H9 (cell line): ENCODE measurements at regions not wholly inside any gene's neighbourhood (a gene's known extent, or its start where the extent isn't known, plus 50 kb on each side); places are given as distances from the start of the nearest gene placed in this dataset.

Experiments used
- DNase-seq: peaks from one replicate; pipeline ENCODE4 v3.0.0-alpha.2; 2017
- H2AFZ ChIP-seq: one replicate; pipeline ENCODE4 v1.6.1; 2013; ENCODE audit warnings: mild to moderate bottlenecking, low read length, control low read depth, moderate library complexity
- H2AK5ac ChIP-seq: 2 replicates; pipeline ENCODE4 v1.6.1; 2013; ENCODE audit warnings: low read length, control low read depth, mixed read lengths; ENCODE audit not compliant: insufficient read length
- H2BK120ac ChIP-seq: one replicate; pipeline ENCODE4 v1.6.1; 2013; ENCODE audit warnings: low read depth, mild to moderate bottlenecking, low read length, control low read depth, inconsistent platforms; ENCODE audit not compliant: poor library complexity, severe bottlenecking
- H2BK12ac ChIP-seq: 2 replicates; pipeline ENCODE4 v1.6.1; 2013; ENCODE audit warnings: low read length, control low read depth, mixed read lengths, low read depth; ENCODE audit not compliant: insufficient read length
- H2BK15ac ChIP-seq: 2 replicates; pipeline ENCODE4 v1.6.1; 2013; ENCODE audit warnings: low read depth, low read length, control low read depth
- H2BK20ac ChIP-seq: one replicate; pipeline ENCODE4 v1.6.1; 2013; ENCODE audit warnings: low read depth, mild to moderate bottlenecking, low read length, control low read depth, inconsistent platforms; ENCODE audit not compliant: poor library complexity, severe bottlenecking
- H2BK5ac ChIP-seq: 2 replicates; pipeline ENCODE4 v1.6.1; 2013; ENCODE audit warnings: low read length, control low read depth, mixed read lengths; ENCODE audit not compliant: insufficient read length
- H3K14ac ChIP-seq: 2 replicates; pipeline ENCODE4 v1.6.1; 2013; ENCODE audit warnings: low read length, control low read depth; ENCODE audit not compliant: insufficient read depth
- H3K18ac ChIP-seq: 2 replicates; pipeline ENCODE4 v1.6.1; 2013; ENCODE audit warnings: low read depth, mild to moderate bottlenecking, mixed read lengths, low read length, control low read depth; ENCODE audit not compliant: insufficient read length
- H3K23ac ChIP-seq: 2 replicates; pipeline ENCODE4 v1.6.1; 2013; ENCODE audit warnings: low read length, control low read depth, mixed read lengths, low read depth; ENCODE audit not compliant: insufficient read length
- H3K23me2 ChIP-seq: 2 replicates; pipeline ENCODE4 v1.6.1; 2013; ENCODE audit warnings: low read depth, mild to moderate bottlenecking, mixed read lengths, low read length, control low read depth; ENCODE audit not compliant: insufficient read length, poor library complexity, severe bottlenecking
- H3K27ac ChIP-seq: 2 replicates; pipeline ENCODE4 v1.5.1; 2013; ENCODE audit warnings: low read length, control low read depth, mixed read lengths, low read depth; ENCODE audit not compliant: insufficient read length
- H3K27me3 ChIP-seq: 2 replicates; pipeline ENCODE4 v1.6.1; 2013; ENCODE audit warnings: low read length, control low read depth, inconsistent platforms; ENCODE audit not compliant: insufficient read depth
- H3K4ac ChIP-seq: 2 replicates; pipeline ENCODE4 v1.6.1; 2013; ENCODE audit warnings: low read depth, mild to moderate bottlenecking, control low read depth, inconsistent platforms, low read length, moderate library complexity
- H3K4me1 ChIP-seq: 2 replicates; pipeline ENCODE4 v1.6.1; 2013; ENCODE audit warnings: low read length, control low read depth, inconsistent platforms; ENCODE audit not compliant: insufficient read depth
- H3K4me2 ChIP-seq: 2 replicates; pipeline ENCODE4 v1.6.1; 2013; ENCODE audit warnings: low read length, control low read depth, mixed read lengths; ENCODE audit not compliant: insufficient read length, insufficient read depth
- H3K56ac ChIP-seq: 2 replicates; pipeline ENCODE4 v1.6.1; 2013; ENCODE audit warnings: low read depth, mild to moderate bottlenecking, mixed read lengths, low read length, control low read depth; ENCODE audit not compliant: insufficient read length
- H3K79me1 ChIP-seq: 2 replicates; pipeline ENCODE4 v1.6.1; 2013; ENCODE audit warnings: low read depth, mild to moderate bottlenecking, moderate library complexity, low read length, control low read depth, inconsistent platforms; ENCODE audit not compliant: insufficient read depth, poor library complexity, severe bottlenecking
- H3K79me2 ChIP-seq: 2 replicates; pipeline ENCODE4 v1.6.1; 2013; ENCODE audit warnings: low read length, control low read depth, inconsistent platforms; ENCODE audit not compliant: insufficient read depth
- H3K9ac ChIP-seq: 2 replicates; pipeline ENCODE4 v1.6.1; 2013; ENCODE audit warnings: low read length, control low read depth, mixed read lengths; ENCODE audit not compliant: insufficient read length; ENCODE audit errors: extremely low read depth
- H3K9me3 ChIP-seq: one replicate; pipeline ENCODE4 v1.6.1; 2013; ENCODE audit warnings: low read depth, low read length, inconsistent platforms; ENCODE audit not compliant: control insufficient read depth
- H3T11ph ChIP-seq: one replicate; pipeline ENCODE4 v1.6.1; 2013; ENCODE audit warnings: mild to moderate bottlenecking, low read length, control low read depth, inconsistent platforms
- H4K20me1 ChIP-seq: one replicate; pipeline ENCODE4 v1.6.1; 2013; ENCODE audit not compliant: control insufficient read depth, insufficient read length, insufficient read depth
- H4K5ac ChIP-seq: 2 replicates; pipeline ENCODE4 v1.6.1; 2013; ENCODE audit warnings: low read depth, mild to moderate bottlenecking, mixed read lengths, low read length, control low read depth; ENCODE audit not compliant: insufficient read length
- H4K8ac ChIP-seq: replicated peaks from 2 replicates; pipeline ENCODE4 v1.6.1; 2013; ENCODE audit warnings: low read length, control low read depth, mixed read lengths, low read depth; ENCODE audit not compliant: insufficient read length
- H4K91ac ChIP-seq: 2 replicates; pipeline ENCODE4 v1.6.1; 2013; ENCODE audit warnings: low read depth, mild to moderate bottlenecking, moderate library complexity, mixed read lengths, low read length, control low read depth; ENCODE audit not compliant: insufficient read length
- H3K27ac Mint-ChIP-seq, 3 experiments: 2 replicates in 2 of 3; 3 replicates in 1 of 3; pipeline ENCODE4 v1.8.0; 2020 to 2021; ENCODE audit warnings: mixed read lengths in 3 of 3, mild to moderate bottlenecking in 1 of 3, moderate library complexity in 1 of 3
- H3K27me3 Mint-ChIP-seq: 2 replicates; pipeline ENCODE4 v1.8.0; 2021; ENCODE audit warnings: low read depth, mild to moderate bottlenecking, moderate library complexity, mixed read lengths
- H3K36me3 Mint-ChIP-seq, 3 experiments: 2 replicates in 2 of 3; 3 replicates in 1 of 3; pipeline ENCODE4 v1.8.0; 2020 to 2021; ENCODE audit warnings: low read depth in 3 of 3, mixed read lengths in 3 of 3; ENCODE audit not compliant: insufficient read depth in 1 of 3
- H3K4me1 Mint-ChIP-seq, 2 experiments: 2 replicates each; pipeline ENCODE4 v1.8.0; 2020; ENCODE audit warnings: mixed read lengths in 2 of 2
- H3K4me3 Mint-ChIP-seq, 2 experiments: 2 replicates in 1 of 2; 3 replicates in 1 of 2; pipeline ENCODE4 v1.8.0; 2020 to 2021; ENCODE audit warnings: mild to moderate bottlenecking in 2 of 2, mixed read lengths in 2 of 2, moderate library complexity in 1 of 2
- H3K9me3 Mint-ChIP-seq, 2 experiments: 2 replicates in 1 of 2; 3 replicates in 1 of 2; pipeline ENCODE4 v1.8.0; 2020; ENCODE audit warnings: mild to moderate bottlenecking in 2 of 2, mixed read lengths in 2 of 2, moderate library complexity in 1 of 2
- WGBS: extraction: QIAGEN DNeasy Blood & Tissue Kit; methylation state at CpG from one replicate; pipeline ENCODE4 v1.1.7; 2013; ENCODE audit warnings: missing lambda C conversion rate, low lambda C conversion rate, mixed read lengths; ENCODE audit not compliant: insufficient read length; ENCODE audit errors: extremely low coverage; 5-methylcytosine and 5-hydroxymethylcytosine counted together
- TF ChIP-seq, protein P1 (sequence below): fragments of 200-600 bp; sonication (generic); conservative IDR thresholded peaks from 3 replicates; pipeline ENCODE4 v1.8.0; 2021; ENCODE audit warnings: antibody characterized with exemption, mild to moderate bottlenecking

DNA sequence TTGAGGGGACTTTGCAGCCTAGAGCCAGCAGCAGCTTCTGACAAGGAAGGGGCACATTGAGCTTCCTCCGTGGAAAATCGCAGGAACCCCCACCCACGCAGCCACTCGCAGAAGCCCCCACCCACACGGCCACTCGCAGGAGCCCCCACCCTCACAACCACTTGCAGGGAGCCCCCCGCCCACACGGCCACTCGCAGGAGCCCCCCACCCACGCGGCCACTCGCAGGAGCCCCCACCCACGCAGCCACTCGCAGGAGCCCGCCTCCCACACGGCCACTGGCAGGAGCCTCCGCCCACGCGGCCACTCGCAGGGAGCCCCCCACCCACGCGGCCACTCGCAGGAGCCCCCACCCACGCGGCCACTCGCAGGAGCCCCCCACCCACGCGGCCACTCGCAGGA is 228.4 kb upstream of the CDH4 start:
- Histone ChIP-seq H3K14ac (no peak overlapping the region), H3K79me2 (no peaks in the 10 kb centered on the region), H3K79me1 (no peaks in the 10 kb centered on the region), H3K56ac (no peak overlapping the region), H4K8ac (no peak overlapping the region), H3K18ac (no peak overlapping the region), H3K23ac (no peak overlapping the region), H3K9me3 (no peaks in the 10 kb centered on the region), H3K4ac (no peak overlapping the region), H2AK5ac (no peak overlapping the region), H3K4me1 (no peaks in the 10 kb centered on the region), H4K20me1 (no peaks in the 10 kb centered on the region), H2BK20ac (no peak overlapping the region), H2BK15ac (no peak overlapping the region), H4K5ac (no peak overlapping the region), H3K27me3 (no peaks in the 10 kb centered on the region), H2AFZ (no peak overlapping the region), H3K4me2 (no peak overlapping the region), H2BK120ac (no peak overlapping the region), H3T11ph (no peak overlapping the region), H2BK5ac (no peak overlapping the region), H4K91ac (no peak overlapping the region), H3K27ac (no peak overlapping the region), H3K23me2 (no peaks in the 10 kb centered on the region), H2BK12ac (no peak overlapping the region), H3K9ac (no peak overlapping the region)
- WGBS, result no CpG with 5 or more reads among the region's 29 CpGs
- Mint-ChIP-seq H3K4me3 (no peak overlapping the region), H3K9me3 (peaks cover 24 to 26% of the 10 kb centered on the region in 2 experiments), H3K27ac (no peak overlapping the region), H3K27me3 (peaks cover 50% of the 10 kb centered on the region), H3K36me3 (peaks cover 0 to 6% (median 4%) of the 10 kb centered on the region in 3 experiments; a peak in 3 of 7 replicates), H3K4me1 (no peaks in the 10 kb centered on the region)
- TF ChIP-seq, protein P1, sequence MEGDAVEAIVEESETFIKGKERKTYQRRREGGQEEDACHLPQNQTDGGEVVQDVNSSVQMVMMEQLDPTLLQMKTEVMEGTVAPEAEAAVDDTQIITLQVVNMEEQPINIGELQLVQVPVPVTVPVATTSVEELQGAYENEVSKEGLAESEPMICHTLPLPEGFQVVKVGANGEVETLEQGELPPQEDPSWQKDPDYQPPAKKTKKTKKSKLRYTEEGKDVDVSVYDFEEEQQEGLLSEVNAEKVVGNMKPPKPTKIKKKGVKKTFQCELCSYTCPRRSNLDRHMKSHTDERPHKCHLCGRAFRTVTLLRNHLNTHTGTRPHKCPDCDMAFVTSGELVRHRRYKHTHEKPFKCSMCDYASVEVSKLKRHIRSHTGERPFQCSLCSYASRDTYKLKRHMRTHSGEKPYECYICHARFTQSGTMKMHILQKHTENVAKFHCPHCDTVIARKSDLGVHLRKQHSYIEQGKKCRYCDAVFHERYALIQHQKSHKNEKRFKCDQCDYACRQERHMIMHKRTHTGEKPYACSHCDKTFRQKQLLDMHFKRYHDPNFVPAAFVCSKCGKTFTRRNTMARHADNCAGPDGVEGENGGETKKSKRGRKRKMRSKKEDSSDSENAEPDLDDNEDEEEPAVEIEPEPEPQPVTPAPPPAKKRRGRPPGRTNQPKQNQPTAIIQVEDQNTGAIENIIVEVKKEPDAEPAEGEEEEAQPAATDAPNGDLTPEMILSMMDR, result no peak
- DNase-seq, result no peak
